OCI-LY3 (cell line): ENCODE measurements at regions not wholly inside any gene's neighbourhood (a gene's known extent, or its start where the extent isn't known, plus 50 kb on each side); places are given as distances from the start of the nearest gene placed in this dataset.

Experiments used
- CTCF ChIP-seq: fragments of 200-600, 300-600 bp; sonication (generic); IDR thresholded peaks from 2 replicates; pipeline ENCODE4 v1.5.1; 2014; ENCODE audit warnings: antibody characterized with exemption, low read length, low read depth
- EZH2phosphoT487 ChIP-seq: fragments of 200-600 bp; shearing (Covaris generic); IDR thresholded peaks from 2 replicates; pipeline ENCODE4 v1.6.1; 2018; ENCODE audit warnings: antibody characterized with exemption, mixed run types, low read depth

GRCh38 chr6:159117046-159117445, 52.2 kb upstream of the FNDC1 start:
- TF ChIP-seq CTCF, result no peak
- no peak for TF ChIP-seq EZH2phosphoT487
